SK-N-SH (cell line): ENCODE measurements at regions not wholly inside any gene's neighbourhood (a gene's known extent, or its start where the extent isn't known, plus 50 kb on each side); places are given as distances from the start of the nearest gene placed in this dataset.

Source experiments
- CTCF ChIA-PET: fragments of 300-600, 350-600 bp; formaldehyde crosslinking; extraction: SDS; loops from one replicate; lab custom pipeline; 2021; lab: Yijun Ruan, JAX
- POLR2A ChIA-PET: fragments of 350-600 bp; sonication (Branson Sonifier 250); formaldehyde crosslinking; extraction: SDS; loops from one replicate; lab custom pipeline; 2020; ENCODE audit warnings: antibody characterized with exemption, inconsistent platforms; lab: Yijun Ruan, JAX
- DNase-seq: peaks from one replicate; pipeline ENCODE4 v3.0.0; 2012
- H2AFZ ChIP-seq: fragments of 200-600 bp; sonication (generic); 2 replicates; pipeline ENCODE4 v1.8.1; 2016; ENCODE audit warnings: antibody characterized with exemption, mild to moderate bottlenecking, low read depth
- H3F3A ChIP-seq: fragments of 200-600 bp; sonication (generic); replicated peaks from 2 replicates; pipeline ENCODE3; 2016; ENCODE audit warnings: antibody characterized with exemption, mild to moderate bottlenecking; ENCODE audit not compliant: insufficient read depth
- H3K27ac ChIP-seq, 2 experiments: fragments of 200-500 bp in 1 of 2; fragments of 200-600 bp in 1 of 2; sonication (Bioruptor generic) in 1 of 2; sonication (generic), shearing (Covaris generic) in 1 of 2; 2 replicates each; pipeline versions ENCODE4 v1.5.1 to v1.6.1; 2014 to 2016; ENCODE audit warnings: low read depth in 2 of 2, inconsistent platforms in 1 of 2, low read length in 1 of 2, mild to moderate bottlenecking in 1 of 2, mixed read lengths in 1 of 2
- H3K27me3 ChIP-seq: fragments of 200-600 bp; sonication (generic), shearing (Covaris generic); 2 replicates; pipeline ENCODE4 v1.6.1; 2016; ENCODE audit warnings: mixed run types; ENCODE audit not compliant: insufficient read depth
- H3K36me3 ChIP-seq, 2 experiments: fragments of 200-500 bp in 1 of 2; fragments of 200-600 bp in 1 of 2; sonication (Bioruptor generic) in 1 of 2; sonication (generic) in 1 of 2; replicated peaks in 1 of 2; 2 replicates each; pipeline versions ENCODE3 to v1.5.1; 2014 to 2016; ENCODE audit warnings: low read length in 1 of 2, mild to moderate bottlenecking in 1 of 2; ENCODE audit not compliant: insufficient read depth in 2 of 2, control insufficient read depth in 1 of 2
- H3K4me1 ChIP-seq, 2 experiments: fragments of 200-500 bp in 1 of 2; fragments of 200-600 bp in 1 of 2; sonication (Bioruptor generic) in 1 of 2; sonication (generic), shearing (Covaris generic) in 1 of 2; 2 replicates each; pipeline versions ENCODE4 v1.5.1 to v1.6.1; 2014 to 2016; ENCODE audit warnings: low read depth in 1 of 2, low read length in 1 of 2, mixed run types in 1 of 2; ENCODE audit not compliant: insufficient read depth in 2 of 2, control insufficient read depth in 1 of 2
- H3K4me2 ChIP-seq: fragments of 200-600 bp; sonication (generic), shearing (Covaris generic); 2 replicates; pipeline ENCODE4 v1.6.1; 2017; ENCODE audit warnings: mixed run types
- H3K4me3 ChIP-seq, 2 experiments: fragments of 200-500 bp in 1 of 2; fragments of 200-600 bp in 1 of 2; sonication (Bioruptor generic) in 1 of 2; sonication (generic), shearing (Covaris generic) in 1 of 2; 2 replicates each; pipeline versions ENCODE4 v1.5.1 to v1.8.1; 2014 to 2016; ENCODE audit warnings: low read depth in 2 of 2, inconsistent platforms in 1 of 2, low read length in 1 of 2, mild to moderate bottlenecking in 1 of 2, mixed read lengths in 1 of 2, moderate library complexity in 1 of 2
- H3K79me2 ChIP-seq: fragments of 200-600 bp; sonication (generic); 2 replicates; pipeline ENCODE4 v1.8.1; 2017; ENCODE audit warnings: mild to moderate bottlenecking; ENCODE audit not compliant: insufficient read depth
- H3K9ac ChIP-seq: fragments of 200-600 bp; sonication (generic); 2 replicates; pipeline ENCODE4 v1.6.1; 2017; ENCODE audit warnings: mixed run types
- H3K9me2 ChIP-seq: fragments of 200-600 bp; sonication (generic); 2 replicates; pipeline ENCODE4 v1.6.1; 2017; ENCODE audit warnings: mixed run types
- H3K9me3 ChIP-seq: fragments of 200-600 bp; sonication (generic); 2 replicates; pipeline ENCODE4 v1.6.1; 2017; ENCODE audit warnings: mixed run types, mild to moderate bottlenecking, moderate library complexity
- H4K20me1 ChIP-seq: fragments of 200-600 bp; sonication (generic); 2 replicates; pipeline ENCODE4 v1.6.1; 2017; ENCODE audit warnings: mild to moderate bottlenecking, mixed run types; ENCODE audit not compliant: insufficient read depth
- ELF1 ChIP-seq: IDR thresholded peaks from 2 replicates; pipeline ENCODE4 v1.4.0; 2012
- EP300 ChIP-seq, 2 experiments: IDR thresholded peaks; 2 replicates each; pipeline versions ENCODE4 v1.4.0 to v1.6.1; 2012; ENCODE audit warnings: borderline replicate concordance in 1 of 2, low read depth in 1 of 2, low read length in 1 of 2
- FOXM1 ChIP-seq: IDR thresholded peaks from 2 replicates; pipeline ENCODE4 v1.4.0; 2012; ENCODE audit warnings: low read depth, mild to moderate bottlenecking
- GABPA ChIP-seq: IDR thresholded peaks from 2 replicates; pipeline ENCODE4 v1.4.0; 2012; ENCODE audit warnings: low read depth, mild to moderate bottlenecking
- IRF3 ChIP-seq: fragments of 150-350 bp; IDR thresholded peaks from 2 replicates; pipeline ENCODE4 v1.6.1; 2016; ENCODE audit warnings: mild to moderate bottlenecking, low read depth, low read length
- MEF2A ChIP-seq: IDR thresholded peaks from 2 replicates; pipeline ENCODE4 v1.4.0; 2012; ENCODE audit warnings: low read depth, borderline replicate concordance
- PBX3 ChIP-seq: IDR thresholded peaks from 2 replicates; pipeline ENCODE4; 2012
- RAD21 ChIP-seq: IDR thresholded peaks from 2 replicates; pipeline ENCODE4 v1.6.1; 2012; ENCODE audit warnings: mild to moderate bottlenecking, low read length
- RFX5 ChIP-seq: IDR thresholded peaks from 2 replicates; pipeline ENCODE4 v1.6.1; 2012; ENCODE audit warnings: mild to moderate bottlenecking, improper control_type of control experiment, low read length
- SIN3A ChIP-seq: IDR thresholded peaks from 2 replicates; pipeline ENCODE4 v1.6.1; 2012; ENCODE audit warnings: low read depth, mild to moderate bottlenecking, low read length, moderate library complexity, borderline replicate concordance
- YY1 ChIP-seq: IDR thresholded peaks from 2 replicates; pipeline ENCODE4 v1.4.0; 2012; ENCODE audit warnings: low read depth, mild to moderate bottlenecking
- ZBTB33 ChIP-seq: IDR thresholded peaks from 2 replicates; pipeline ENCODE4 v1.4.0; 2012; ENCODE audit warnings: low read depth, borderline replicate concordance
- WGBS: methylation state at CpG from one replicate; pipeline ENCODE4 v1.1.6; 2017; ENCODE audit warnings: low lambda C conversion rate; 5-methylcytosine and 5-hydroxymethylcytosine counted together
- TF ChIP-seq, protein P1 (sequence below): fragments of 200-600 bp; sonication (generic); IDR thresholded peaks from 2 replicates; pipeline ENCODE4 v1.6.1; 2017; ENCODE audit warnings: antibody characterized with exemption, mild to moderate bottlenecking, moderate library complexity
- TF ChIP-seq, protein P2 (sequence below): fragments of 150-350 bp; IDR thresholded peaks from 2 replicates; pipeline ENCODE4 v1.6.1; 2017; ENCODE audit warnings: antibody characterized with exemption, low read length, low read depth, borderline replicate concordance

GRCh38 chr21:28789523-28789922 lies 203.2 kb downstream of the LTN1 start:
- WGBS, result 65% methylated on average over 3 of the region's 3 CpGs
- no peaks in the 10 kb centered on the region for H3K36me3 ChIP-seq
- POLR2A ChIA-PET, result no interaction called here

DNA sequence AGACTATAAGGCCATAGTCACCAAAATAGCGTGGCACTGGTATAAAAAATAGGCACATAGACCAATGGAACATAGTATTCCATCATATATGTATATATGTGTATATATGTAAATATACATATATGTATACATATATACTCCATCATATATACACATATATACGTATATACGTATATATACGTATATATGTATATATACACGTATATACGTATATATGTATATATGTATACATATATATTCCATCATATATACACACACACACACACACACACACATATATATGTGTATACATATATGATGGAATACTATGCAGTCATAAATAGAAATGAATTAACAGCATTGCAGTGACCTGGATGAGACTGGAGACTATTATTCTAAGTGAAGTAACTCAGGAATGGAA lies 204.6 kb downstream of the LTN1 start:
- 80% methylated on average over 6 of the region's 6 CpGs for WGBS
- peaks cover 0 to 6% of the 10 kb centered on the region in 2 experiments; a peak in 2 of 4 replicates for H3K4me1 ChIP-seq
- H4K20me1 ChIP-seq, result no peaks in the 10 kb centered on the region
- no peak overlapping the region for H3K4me3 ChIP-seq
- H3K27ac ChIP-seq, result no peak overlapping the region
- no peaks in the 10 kb centered on the region for H3F3A ChIP-seq
- H2AFZ ChIP-seq, result no peak overlapping the region
- H3K9me2 ChIP-seq, result no peaks in the 10 kb centered on the region
- no peaks in the 10 kb centered on the region for H3K27me3 ChIP-seq
- no peaks in the 10 kb centered on the region for H3K9me3 ChIP-seq
- no peak overlapping the region for H3K4me2 ChIP-seq
- no peak for DNase-seq
- no peaks in the 10 kb centered on the region for H3K79me2 ChIP-seq
- H3K9ac ChIP-seq, result no peak overlapping the region
- ChIA-PET CTCF (no interaction called here), POLR2A (no interaction called here)
- H3K36me3 ChIP-seq, result no peaks in the 10 kb centered on the region
- TF ChIP-seq, protein P1, sequence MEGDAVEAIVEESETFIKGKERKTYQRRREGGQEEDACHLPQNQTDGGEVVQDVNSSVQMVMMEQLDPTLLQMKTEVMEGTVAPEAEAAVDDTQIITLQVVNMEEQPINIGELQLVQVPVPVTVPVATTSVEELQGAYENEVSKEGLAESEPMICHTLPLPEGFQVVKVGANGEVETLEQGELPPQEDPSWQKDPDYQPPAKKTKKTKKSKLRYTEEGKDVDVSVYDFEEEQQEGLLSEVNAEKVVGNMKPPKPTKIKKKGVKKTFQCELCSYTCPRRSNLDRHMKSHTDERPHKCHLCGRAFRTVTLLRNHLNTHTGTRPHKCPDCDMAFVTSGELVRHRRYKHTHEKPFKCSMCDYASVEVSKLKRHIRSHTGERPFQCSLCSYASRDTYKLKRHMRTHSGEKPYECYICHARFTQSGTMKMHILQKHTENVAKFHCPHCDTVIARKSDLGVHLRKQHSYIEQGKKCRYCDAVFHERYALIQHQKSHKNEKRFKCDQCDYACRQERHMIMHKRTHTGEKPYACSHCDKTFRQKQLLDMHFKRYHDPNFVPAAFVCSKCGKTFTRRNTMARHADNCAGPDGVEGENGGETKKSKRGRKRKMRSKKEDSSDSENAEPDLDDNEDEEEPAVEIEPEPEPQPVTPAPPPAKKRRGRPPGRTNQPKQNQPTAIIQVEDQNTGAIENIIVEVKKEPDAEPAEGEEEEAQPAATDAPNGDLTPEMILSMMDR, result no peak
- TF ChIP-seq IRF3 (no peak), ZBTB33 (no peak), RFX5 (no peak), ELF1 (no peak), GABPA (no peak), PBX3 (no peak), YY1 (no peak), EP300 (IDR thresholded peaks at IDR 0.05; ENCODE audit: borderline replicate concordance in 1 of 2, low read depth in 1 of 2, low read length in 1 of 2) (no peak), FOXM1 (no peak), MEF2A (no peak)

More at GRCh38 chr21:28789523-28789922, 203.2 kb downstream of the LTN1 start:
- Histone ChIP-seq H3K4me3 (no peak overlapping the region), H4K20me1 (no peaks in the 10 kb centered on the region), H3K4me1 (peaks cover 0 to 6% of the 10 kb centered on the region in 2 experiments; a peak in 3 of 4 replicates), H3K9ac (no peak overlapping the region), H3K9me3 (no peaks in the 10 kb centered on the region), H2AFZ (no peak overlapping the region), H3F3A (no peaks in the 10 kb centered on the region), H3K27me3 (no peaks in the 10 kb centered on the region), H3K9me2 (no peaks in the 10 kb centered on the region), H3K79me2 (no peaks in the 10 kb centered on the region), H3K4me2 (no peak overlapping the region), H3K27ac (peak overlapping the region in 1 of 2 experiments; percentile 16; a peak in 2 of 4 replicates)
- DNase-seq, result peak; percentile 22
- CTCF ChIA-PET, result interaction anchor here (1.3 kb wide), 1 partner anchor 34 kb away, joined by 6 read pairs; no protein-coding TSS in a partner anchor
- TF ChIP-seq MEF2A (no peak), RAD21 (no peak), SIN3A (no peak), GABPA (no peak), EP300 (IDR thresholded peaks at IDR 0.05; ENCODE audit: borderline replicate concordance in 1 of 2, low read depth in 1 of 2, low read length in 1 of 2) (no peak), ZBTB33 (no peak)
- TF ChIP-seq, protein P2, sequence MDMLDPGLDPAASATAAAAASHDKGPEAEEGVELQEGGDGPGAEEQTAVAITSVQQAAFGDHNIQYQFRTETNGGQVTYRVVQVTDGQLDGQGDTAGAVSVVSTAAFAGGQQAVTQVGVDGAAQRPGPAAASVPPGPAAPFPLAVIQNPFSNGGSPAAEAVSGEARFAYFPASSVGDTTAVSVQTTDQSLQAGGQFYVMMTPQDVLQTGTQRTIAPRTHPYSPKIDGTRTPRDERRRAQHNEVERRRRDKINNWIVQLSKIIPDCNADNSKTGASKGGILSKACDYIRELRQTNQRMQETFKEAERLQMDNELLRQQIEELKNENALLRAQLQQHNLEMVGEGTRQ, result no peak
